Liver (tissue), 8 donors: ENCODE measurements at regions not wholly inside any gene's neighbourhood (a gene's known extent, or its start where the extent isn't known, plus 50 kb on each side); places are given as distances from the start of the nearest gene placed in this dataset.

ENCODE experiments used
- DNase-seq: peaks from one replicate; pipeline ENCODE4 v3.0.0-alpha.2; 2017; ENCODE audit warnings: low spot score
- H3K27ac ChIP-seq, 2 donors: one replicate each; pipeline ENCODE4 v1.7.0; 2013; ENCODE audit warnings: inconsistent platforms in 2 of 2, low read length in 2 of 2, control low read depth in 1 of 2, low read depth in 1 of 2, mild to moderate bottlenecking in 1 of 2
- H3K27me3 ChIP-seq, 4 donors: one replicate each; pipeline versions ENCODE4 v1.6.1 to v1.7.0; 2013; ENCODE audit warnings: low read length in 3 of 4, inconsistent platforms in 1 of 4, mild to moderate bottlenecking in 1 of 4, moderate library complexity in 1 of 4; ENCODE audit not compliant: control insufficient read depth in 4 of 4, insufficient read depth in 4 of 4
- H3K36me3 ChIP-seq, 4 donors: one replicate each; pipeline versions ENCODE4 v1.6.1 to v1.7.0; 2013; ENCODE audit warnings: low read length in 3 of 4, mild to moderate bottlenecking in 3 of 4, low read depth in 1 of 4, moderate library complexity in 1 of 4; ENCODE audit not compliant: control insufficient read depth in 4 of 4, insufficient read depth in 3 of 4
- H3K4me1 ChIP-seq, 4 donors: one replicate each; pipeline versions ENCODE4 v1.6.1 to v1.7.0; 2013; ENCODE audit warnings: low read length in 3 of 4, mild to moderate bottlenecking in 3 of 4, moderate library complexity in 1 of 4; ENCODE audit not compliant: control insufficient read depth in 4 of 4, insufficient read depth in 4 of 4
- H3K4me3 ChIP-seq, 3 donors: one replicate each; pipeline versions ENCODE4 v1.6.1 to v1.7.0; 2013; ENCODE audit warnings: low read length in 3 of 3, control low read depth in 1 of 3, low read depth in 1 of 3, mild to moderate bottlenecking in 1 of 3
- H3K9ac ChIP-seq, 2 donors: one replicate each; pipeline ENCODE4 v1.7.0; 2013; ENCODE audit warnings: low read length in 2 of 2, mild to moderate bottlenecking in 2 of 2, moderate library complexity in 2 of 2, control low read depth in 1 of 2, low read depth in 1 of 2
- H3K9me3 ChIP-seq, 4 donors: one replicate each; pipeline versions ENCODE4 v1.6.1 to v1.7.0; 2013; ENCODE audit warnings: low read length in 3 of 4; ENCODE audit not compliant: control insufficient read depth in 4 of 4
- FOXA1 ChIP-seq: IDR thresholded peaks from 2 replicates; pipeline ENCODE4 v1.6.1; 2016; ENCODE audit warnings: antibody characterized with exemption
- HNF4A ChIP-seq, 2 donors: conservative IDR thresholded peaks; 2 replicates each; pipeline ENCODE4 v1.6.1; 2016; ENCODE audit warnings: antibody characterized with exemption in 2 of 2, mild to moderate bottlenecking in 2 of 2
- HNF4G ChIP-seq: IDR thresholded peaks from 2 replicates; pipeline ENCODE4 v1.6.1; 2016; ENCODE audit warnings: antibody characterized with exemption
- JUND ChIP-seq, 2 donors: IDR thresholded peaks; 2 replicates each; pipeline ENCODE4 v1.6.1; 2016; ENCODE audit warnings: antibody characterized with exemption in 2 of 2
- NR2F2 ChIP-seq: IDR thresholded peaks from 2 replicates; pipeline ENCODE4 v1.6.1; 2016; ENCODE audit warnings: antibody characterized with exemption
- RAD21 ChIP-seq, 2 donors: IDR thresholded peaks; 2 replicates each; pipeline ENCODE4 v1.6.1; 2016; ENCODE audit warnings: antibody characterized with exemption in 2 of 2, mild to moderate bottlenecking in 2 of 2
- RXRA ChIP-seq, 2 donors: IDR thresholded peaks; 2 replicates each; pipeline ENCODE4 v1.6.1; 2017 to 2018; ENCODE audit warnings: antibody characterized with exemption in 2 of 2, mild to moderate bottlenecking in 1 of 2
- SP1 ChIP-seq: IDR thresholded peaks from 2 replicates; pipeline ENCODE4 v1.6.1; 2018; ENCODE audit warnings: antibody characterized with exemption, mild to moderate bottlenecking
- WGBS: extraction: QIAGEN DNeasy Blood & Tissue Kit; methylation state at CpG from one replicate; pipeline ENCODE4 v1.1.7; 2013; 5-methylcytosine and 5-hydroxymethylcytosine counted together
- TF ChIP-seq, protein P1 (sequence below): IDR thresholded peaks from 2 replicates; pipeline ENCODE4 v1.6.1; 2016; ENCODE audit warnings: antibody characterized with exemption
- TF ChIP-seq, protein P2 (sequence below): IDR thresholded peaks from 2 replicates; pipeline ENCODE4 v1.6.1; 2016; ENCODE audit warnings: antibody characterized with exemption
- TF ChIP-seq, protein P3 (sequence below): fragments of 150-350 bp; IDR thresholded peaks from 2 replicates; pipeline ENCODE4 v1.5.1; 2017; ENCODE audit warnings: improper control_type of control experiment, low read depth, low read length; ENCODE audit not compliant: missing input control
- TF ChIP-seq, protein P4 (sequence below): IDR thresholded peaks from 2 replicates; pipeline ENCODE4 v1.6.1; 2016; ENCODE audit warnings: antibody characterized with exemption, mild to moderate bottlenecking
- donor health status: healthy.
- donor health status: healthy.
- donor health status: healthy.
- donor health status: healthy.
- donor health status: healthy.

DNA sequence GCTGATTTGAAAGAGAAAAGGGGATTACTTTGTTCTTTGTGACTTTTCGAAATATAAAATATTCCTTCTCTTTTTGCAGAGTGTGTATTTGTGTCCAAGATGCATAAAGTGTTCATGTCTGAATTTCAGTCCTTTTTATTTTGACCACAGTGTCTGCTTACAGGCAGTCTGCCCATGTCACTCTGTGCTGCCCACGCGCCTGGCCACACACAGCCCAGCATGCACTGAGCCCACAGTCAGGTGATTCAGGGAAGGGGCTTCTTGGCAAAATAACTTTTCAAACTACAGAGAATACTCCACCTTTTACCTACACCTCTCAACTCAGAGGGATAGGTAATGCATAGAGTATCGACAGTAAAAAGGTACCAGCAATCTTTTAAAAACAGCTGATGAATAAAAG lies 142.5 kb upstream of the TRPC4 start:
- Histone ChIP-seq H3K27me3 (no peaks in the 10 kb centered on the region), H3K27ac (no peak overlapping the region), H3K4me1 (no peaks in the 10 kb centered on the region), H3K9ac (no peak overlapping the region), H3K4me3 (no peak overlapping the region), H3K9me3 (peaks cover 0 to 6% (median 0%) of the 10 kb centered on the region in 4 donors), H3K36me3 (no peaks in the 10 kb centered on the region)
- WGBS, result 90% methylated on average over 4 of the region's 4 CpGs
- TF ChIP-seq RXRA (IDR thresholded peaks at IDR 0.05) (no peak), HNF4A (conservative IDR thresholded peaks at IDR 0.05) (no peak), JUND (IDR thresholded peaks at IDR 0.05) (no peak), FOXA1 (no peak), NR2F2 (no peak), SP1 (no peak)
- TF ChIP-seq, protein P1, sequence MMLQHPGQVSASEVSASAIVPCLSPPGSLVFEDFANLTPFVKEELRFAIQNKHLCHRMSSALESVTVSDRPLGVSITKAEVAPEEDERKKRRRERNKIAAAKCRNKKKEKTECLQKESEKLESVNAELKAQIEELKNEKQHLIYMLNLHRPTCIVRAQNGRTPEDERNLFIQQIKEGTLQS, result no peak
- TF ChIP-seq, protein P2, sequence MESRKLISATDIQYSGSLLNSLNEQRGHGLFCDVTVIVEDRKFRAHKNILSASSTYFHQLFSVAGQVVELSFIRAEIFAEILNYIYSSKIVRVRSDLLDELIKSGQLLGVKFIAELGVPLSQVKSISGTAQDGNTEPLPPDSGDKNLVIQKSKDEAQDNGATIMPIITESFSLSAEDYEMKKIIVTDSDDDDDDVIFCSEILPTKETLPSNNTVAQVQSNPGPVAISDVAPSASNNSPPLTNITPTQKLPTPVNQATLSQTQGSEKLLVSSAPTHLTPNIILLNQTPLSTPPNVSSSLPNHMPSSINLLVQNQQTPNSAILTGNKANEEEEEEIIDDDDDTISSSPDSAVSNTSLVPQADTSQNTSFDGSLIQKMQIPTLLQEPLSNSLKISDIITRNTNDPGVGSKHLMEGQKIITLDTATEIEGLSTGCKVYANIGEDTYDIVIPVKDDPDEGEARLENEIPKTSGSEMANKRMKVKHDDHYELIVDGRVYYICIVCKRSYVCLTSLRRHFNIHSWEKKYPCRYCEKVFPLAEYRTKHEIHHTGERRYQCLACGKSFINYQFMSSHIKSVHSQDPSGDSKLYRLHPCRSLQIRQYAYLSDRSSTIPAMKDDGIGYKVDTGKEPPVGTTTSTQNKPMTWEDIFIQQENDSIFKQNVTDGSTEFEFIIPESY, result no peak
- TF ChIP-seq, protein P3, sequence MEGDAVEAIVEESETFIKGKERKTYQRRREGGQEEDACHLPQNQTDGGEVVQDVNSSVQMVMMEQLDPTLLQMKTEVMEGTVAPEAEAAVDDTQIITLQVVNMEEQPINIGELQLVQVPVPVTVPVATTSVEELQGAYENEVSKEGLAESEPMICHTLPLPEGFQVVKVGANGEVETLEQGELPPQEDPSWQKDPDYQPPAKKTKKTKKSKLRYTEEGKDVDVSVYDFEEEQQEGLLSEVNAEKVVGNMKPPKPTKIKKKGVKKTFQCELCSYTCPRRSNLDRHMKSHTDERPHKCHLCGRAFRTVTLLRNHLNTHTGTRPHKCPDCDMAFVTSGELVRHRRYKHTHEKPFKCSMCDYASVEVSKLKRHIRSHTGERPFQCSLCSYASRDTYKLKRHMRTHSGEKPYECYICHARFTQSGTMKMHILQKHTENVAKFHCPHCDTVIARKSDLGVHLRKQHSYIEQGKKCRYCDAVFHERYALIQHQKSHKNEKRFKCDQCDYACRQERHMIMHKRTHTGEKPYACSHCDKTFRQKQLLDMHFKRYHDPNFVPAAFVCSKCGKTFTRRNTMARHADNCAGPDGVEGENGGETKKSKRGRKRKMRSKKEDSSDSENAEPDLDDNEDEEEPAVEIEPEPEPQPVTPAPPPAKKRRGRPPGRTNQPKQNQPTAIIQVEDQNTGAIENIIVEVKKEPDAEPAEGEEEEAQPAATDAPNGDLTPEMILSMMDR, result no peak
- TF ChIP-seq, protein P4, sequence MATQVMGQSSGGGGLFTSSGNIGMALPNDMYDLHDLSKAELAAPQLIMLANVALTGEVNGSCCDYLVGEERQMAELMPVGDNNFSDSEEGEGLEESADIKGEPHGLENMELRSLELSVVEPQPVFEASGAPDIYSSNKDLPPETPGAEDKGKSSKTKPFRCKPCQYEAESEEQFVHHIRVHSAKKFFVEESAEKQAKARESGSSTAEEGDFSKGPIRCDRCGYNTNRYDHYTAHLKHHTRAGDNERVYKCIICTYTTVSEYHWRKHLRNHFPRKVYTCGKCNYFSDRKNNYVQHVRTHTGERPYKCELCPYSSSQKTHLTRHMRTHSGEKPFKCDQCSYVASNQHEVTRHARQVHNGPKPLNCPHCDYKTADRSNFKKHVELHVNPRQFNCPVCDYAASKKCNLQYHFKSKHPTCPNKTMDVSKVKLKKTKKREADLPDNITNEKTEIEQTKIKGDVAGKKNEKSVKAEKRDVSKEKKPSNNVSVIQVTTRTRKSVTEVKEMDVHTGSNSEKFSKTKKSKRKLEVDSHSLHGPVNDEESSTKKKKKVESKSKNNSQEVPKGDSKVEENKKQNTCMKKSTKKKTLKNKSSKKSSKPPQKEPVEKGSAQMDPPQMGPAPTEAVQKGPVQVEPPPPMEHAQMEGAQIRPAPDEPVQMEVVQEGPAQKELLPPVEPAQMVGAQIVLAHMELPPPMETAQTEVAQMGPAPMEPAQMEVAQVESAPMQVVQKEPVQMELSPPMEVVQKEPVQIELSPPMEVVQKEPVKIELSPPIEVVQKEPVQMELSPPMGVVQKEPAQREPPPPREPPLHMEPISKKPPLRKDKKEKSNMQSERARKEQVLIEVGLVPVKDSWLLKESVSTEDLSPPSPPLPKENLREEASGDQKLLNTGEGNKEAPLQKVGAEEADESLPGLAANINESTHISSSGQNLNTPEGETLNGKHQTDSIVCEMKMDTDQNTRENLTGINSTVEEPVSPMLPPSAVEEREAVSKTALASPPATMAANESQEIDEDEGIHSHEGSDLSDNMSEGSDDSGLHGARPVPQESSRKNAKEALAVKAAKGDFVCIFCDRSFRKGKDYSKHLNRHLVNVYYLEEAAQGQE, result no peak
- no peak for DNase-seq

DNA sequence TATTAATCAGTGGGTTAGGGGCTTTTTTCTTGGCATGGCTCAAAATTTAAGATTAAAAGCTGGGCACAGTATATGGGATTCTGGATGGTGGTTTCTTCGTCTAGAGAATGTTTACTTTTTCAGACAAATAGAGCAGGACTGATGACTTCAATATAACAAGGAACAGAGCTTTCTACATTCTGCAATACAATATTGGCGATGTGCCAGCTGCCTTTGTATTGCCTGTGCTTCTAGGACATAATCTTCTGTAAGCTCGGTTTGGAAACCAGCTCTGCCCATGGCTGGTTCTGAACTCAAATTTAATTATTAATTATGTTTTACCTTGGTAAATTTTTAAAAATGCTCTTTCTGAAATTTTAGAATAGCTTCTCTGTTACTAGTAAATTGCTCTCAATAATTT lies 139.1 kb upstream of the TRPC4 start:
- no peak overlapping the region for H3K27ac ChIP-seq
- H3K9me3 ChIP-seq, result no peaks in the 10 kb centered on the region
- TF ChIP-seq RAD21 (IDR thresholded peaks at IDR 0.05) (no peak), JUND (IDR thresholded peaks at IDR 0.05) (no peak), FOXA1 (no peak), HNF4G (no peak)

More for the DNA sequence above, 139.1 kb upstream of the TRPC4 start:
- Histone ChIP-seq H3K36me3 (no peaks in the 10 kb centered on the region), H3K27me3 (no peaks in the 10 kb centered on the region), H3K9ac (no peak overlapping the region), H3K4me3 (no peak overlapping the region), H3K4me1 (no peaks in the 10 kb centered on the region)
- DNase-seq, result no peak
- WGBS, result 49% methylated on average over 3 of the region's 3 CpGs
